22Rv1 (cell line): ENCODE measurements at regions not wholly inside any gene's neighbourhood (a gene's known extent, or its start where the extent isn't known, plus 50 kb on each side); places are given as distances from the start of the nearest gene placed in this dataset.

Experiments used
- H3K27ac ChIP-seq: fragments of 450-650 bp; 2 replicates; pipeline ENCODE4 v1.5.1; 2017
- ZFX ChIP-seq: fragments of 450-650 bp; IDR thresholded peaks from 2 replicates; pipeline ENCODE4 v1.6.1; 2017; ENCODE audit warnings: antibody characterized with exemption, borderline replicate concordance
- TF ChIP-seq, protein P1 (sequence below): fragments of 450-650 bp; IDR thresholded peaks from 2 replicates; pipeline ENCODE4 v1.5.1; 2017; ENCODE audit warnings: mild to moderate bottlenecking

DNA sequence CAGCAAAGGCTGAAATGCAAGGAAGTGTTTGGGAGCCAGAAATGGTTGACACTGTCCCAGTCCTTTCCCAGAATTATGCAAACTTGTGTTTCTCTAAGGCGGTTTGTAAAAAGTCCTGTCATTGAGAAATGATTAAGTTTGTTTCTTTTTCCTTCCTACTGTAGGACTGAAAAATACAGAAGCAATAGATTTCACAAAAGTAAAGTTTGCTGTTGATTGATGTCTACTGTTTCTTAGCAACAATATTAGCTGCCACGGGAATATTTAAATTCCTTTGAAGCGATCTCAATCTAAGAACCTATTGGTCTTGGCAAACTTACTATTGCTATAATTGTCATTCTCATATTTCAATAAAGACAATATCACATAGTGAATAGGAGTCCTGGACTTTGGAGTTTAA, 100.7 kb upstream of the IL12A start:
- TF ChIP-seq ZFX, result no peak
- TF ChIP-seq, protein P1, sequence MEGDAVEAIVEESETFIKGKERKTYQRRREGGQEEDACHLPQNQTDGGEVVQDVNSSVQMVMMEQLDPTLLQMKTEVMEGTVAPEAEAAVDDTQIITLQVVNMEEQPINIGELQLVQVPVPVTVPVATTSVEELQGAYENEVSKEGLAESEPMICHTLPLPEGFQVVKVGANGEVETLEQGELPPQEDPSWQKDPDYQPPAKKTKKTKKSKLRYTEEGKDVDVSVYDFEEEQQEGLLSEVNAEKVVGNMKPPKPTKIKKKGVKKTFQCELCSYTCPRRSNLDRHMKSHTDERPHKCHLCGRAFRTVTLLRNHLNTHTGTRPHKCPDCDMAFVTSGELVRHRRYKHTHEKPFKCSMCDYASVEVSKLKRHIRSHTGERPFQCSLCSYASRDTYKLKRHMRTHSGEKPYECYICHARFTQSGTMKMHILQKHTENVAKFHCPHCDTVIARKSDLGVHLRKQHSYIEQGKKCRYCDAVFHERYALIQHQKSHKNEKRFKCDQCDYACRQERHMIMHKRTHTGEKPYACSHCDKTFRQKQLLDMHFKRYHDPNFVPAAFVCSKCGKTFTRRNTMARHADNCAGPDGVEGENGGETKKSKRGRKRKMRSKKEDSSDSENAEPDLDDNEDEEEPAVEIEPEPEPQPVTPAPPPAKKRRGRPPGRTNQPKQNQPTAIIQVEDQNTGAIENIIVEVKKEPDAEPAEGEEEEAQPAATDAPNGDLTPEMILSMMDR, result no peak
- H3K27ac ChIP-seq, result no peak overlapping the region

- TF ChIP-seq, protein P1, result no peak
- TF ChIP-seq ZFX, result no peak
- no peak overlapping the region for H3K27ac ChIP-seq
These were observed 96.4 kb upstream of the IL12A start for GRCh38 chr3:159892171-159892795.

GRCh38 chr3:159892801-159893200, 95.8 kb upstream of the IL12A start:
- H3K27ac ChIP-seq, result no peak overlapping the region
- TF ChIP-seq ZFX, result no peak
- TF ChIP-seq, protein P1, result no peak

DNA sequence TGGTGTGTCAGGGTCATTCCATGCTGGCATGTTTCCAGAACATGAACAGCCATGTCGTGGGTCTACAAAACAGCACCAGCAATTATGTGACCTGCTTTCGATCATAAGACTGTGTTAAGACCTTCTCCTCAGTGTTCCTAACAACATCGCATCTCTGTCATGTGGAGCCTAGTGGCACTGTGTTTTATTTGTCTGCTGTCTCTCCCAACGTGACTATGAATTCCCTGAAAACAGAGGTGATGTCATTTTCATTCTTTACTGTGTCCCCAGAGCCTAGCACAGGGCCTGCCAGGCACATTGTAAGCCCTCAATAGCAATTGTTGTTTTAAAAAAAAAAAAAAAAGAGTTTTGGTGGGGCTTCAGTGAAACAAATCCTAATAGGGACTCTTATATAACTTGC, 94.2 kb upstream of the IL12A start:
- TF ChIP-seq ZFX, result no peak
- TF ChIP-seq, protein P1, result no peak
- H3K27ac ChIP-seq, result no peak overlapping the region

GRCh38 chr3:159895430-159895829, 93.2 kb upstream of the IL12A start:
- H3K27ac ChIP-seq, result no peak overlapping the region
- TF ChIP-seq, protein P1, result no peak
- no peak for TF ChIP-seq ZFX

DNA sequence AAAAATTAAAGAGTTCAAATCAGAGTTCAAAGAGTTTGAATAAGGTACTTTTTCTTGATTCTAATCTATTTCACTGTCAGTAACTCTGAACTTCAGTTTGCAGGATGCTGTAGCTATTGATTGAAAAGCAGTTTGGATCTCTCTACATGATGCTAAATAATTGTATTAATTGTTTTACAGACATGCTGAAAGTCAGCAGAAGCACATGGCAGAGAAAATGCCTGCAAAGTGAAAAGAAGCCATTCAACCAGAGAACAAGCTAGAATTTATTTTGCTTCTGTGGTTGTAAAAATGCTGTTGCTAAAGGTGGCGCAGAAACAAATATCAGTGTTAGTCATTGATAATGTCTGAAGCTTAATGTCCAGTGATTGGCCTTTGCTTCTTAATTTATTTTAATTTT, 92.1 kb upstream of the IL12A start:
- TF ChIP-seq, protein P1, result no peak
- no peak for TF ChIP-seq ZFX
- no peak overlapping the region for H3K27ac ChIP-seq

DNA sequence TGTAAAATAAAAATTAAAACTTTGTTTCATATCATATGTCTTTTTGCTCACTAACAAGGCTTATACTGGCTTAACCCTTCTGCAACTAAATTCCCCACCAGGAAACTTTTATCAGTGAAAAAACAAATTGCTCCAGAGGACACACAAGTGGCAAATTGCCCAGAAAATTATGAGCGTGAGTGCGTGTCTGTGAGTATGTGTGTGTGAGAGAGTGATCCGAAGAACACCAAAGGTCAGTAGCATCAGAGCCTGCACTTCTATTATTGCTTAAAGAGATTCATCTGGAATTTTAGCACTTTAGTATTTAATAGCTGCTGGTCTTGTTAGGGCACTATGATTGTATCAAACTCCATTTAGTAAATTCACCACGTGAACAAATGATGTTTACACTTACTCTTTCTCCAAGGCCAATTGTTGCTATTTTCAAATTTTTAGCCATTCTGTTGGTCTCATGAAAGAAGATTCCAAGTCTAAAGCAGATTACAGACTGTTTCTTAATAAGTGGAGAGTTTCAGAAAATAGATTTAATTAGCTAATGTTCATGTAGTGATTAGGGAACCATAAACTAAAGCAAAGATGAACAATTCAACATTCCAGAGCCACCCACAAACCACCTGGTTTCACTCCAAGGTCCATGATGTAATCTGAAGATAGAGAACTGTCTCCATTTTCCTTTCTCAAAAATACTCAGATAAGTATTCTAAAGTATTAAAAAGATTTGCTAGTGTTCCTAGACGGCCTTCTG, 91.1 kb upstream of the IL12A start:
- no peak overlapping the region for H3K27ac ChIP-seq
- TF ChIP-seq, protein P1, result no peak
- no peak for TF ChIP-seq ZFX
